ENCODE measurements at regions not wholly inside any gene's neighbourhood (a gene's known extent, or its start where the extent isn't known, plus 50 kb on each side); places are given as distances from the start of the nearest gene placed in this dataset.

GRCh38 chrX:20988804-20989203 lies 385.4 kb upstream of the CNKSR2 start:
- no peak for DNase-seq (ENCODE audit: low spot score in 2 of 2)
- Histone ChIP-seq H3K27me3 (no peaks in the 10 kb centered on the region), H3K4me3 (no peak overlapping the region), H3K9me3 (no peaks in the 10 kb centered on the region), H3K4me1 (no peaks in the 10 kb centered on the region), H3K27ac (no peak overlapping the region), H3K36me3 (no peaks in the 10 kb centered on the region)
- TF ChIP-seq, protein P1, sequence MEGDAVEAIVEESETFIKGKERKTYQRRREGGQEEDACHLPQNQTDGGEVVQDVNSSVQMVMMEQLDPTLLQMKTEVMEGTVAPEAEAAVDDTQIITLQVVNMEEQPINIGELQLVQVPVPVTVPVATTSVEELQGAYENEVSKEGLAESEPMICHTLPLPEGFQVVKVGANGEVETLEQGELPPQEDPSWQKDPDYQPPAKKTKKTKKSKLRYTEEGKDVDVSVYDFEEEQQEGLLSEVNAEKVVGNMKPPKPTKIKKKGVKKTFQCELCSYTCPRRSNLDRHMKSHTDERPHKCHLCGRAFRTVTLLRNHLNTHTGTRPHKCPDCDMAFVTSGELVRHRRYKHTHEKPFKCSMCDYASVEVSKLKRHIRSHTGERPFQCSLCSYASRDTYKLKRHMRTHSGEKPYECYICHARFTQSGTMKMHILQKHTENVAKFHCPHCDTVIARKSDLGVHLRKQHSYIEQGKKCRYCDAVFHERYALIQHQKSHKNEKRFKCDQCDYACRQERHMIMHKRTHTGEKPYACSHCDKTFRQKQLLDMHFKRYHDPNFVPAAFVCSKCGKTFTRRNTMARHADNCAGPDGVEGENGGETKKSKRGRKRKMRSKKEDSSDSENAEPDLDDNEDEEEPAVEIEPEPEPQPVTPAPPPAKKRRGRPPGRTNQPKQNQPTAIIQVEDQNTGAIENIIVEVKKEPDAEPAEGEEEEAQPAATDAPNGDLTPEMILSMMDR (IDR thresholded peaks at IDR 0.05), result no peak
- intact Hi-C loops (cut with DNase I), result no loop called here

GRCh38 chrX:20988118-20988517 lies 386.1 kb upstream of the CNKSR2 start:
- no peaks in the 10 kb centered on the region for H3K9me3 ChIP-seq
- no peak overlapping the region for H3K27ac ChIP-seq
- H3K27me3 ChIP-seq, result no peaks in the 10 kb centered on the region
- TF ChIP-seq, protein P1 (IDR thresholded peaks at IDR 0.05), result no peak
- intact Hi-C loops (cut with DNase I), result no loop called here
- DNase-seq (ENCODE audit: low spot score in 2 of 2), result no peak
- no peak overlapping the region for H3K4me3 ChIP-seq
- no peaks in the 10 kb centered on the region for H3K36me3 ChIP-seq
- H3K4me1 ChIP-seq, result no peaks in the 10 kb centered on the region

- H3K36me3 ChIP-seq, result no peaks in the 10 kb centered on the region
- no peaks in the 10 kb centered on the region for H3K27me3 ChIP-seq
- TF ChIP-seq, protein P1 (IDR thresholded peaks at IDR 0.05), result no peak
- DNase-seq (ENCODE audit: low spot score in 2 of 2), result no peak
- no peaks in the 10 kb centered on the region for H3K4me1 ChIP-seq
- no peak overlapping the region for H3K4me3 ChIP-seq
- intact Hi-C loops (cut with DNase I), result no loop called here
- H3K27ac ChIP-seq, result no peak overlapping the region
- no peaks in the 10 kb centered on the region for H3K9me3 ChIP-seq
Observed at GRCh38 chrX:20980426-20980825, 393.8 kb upstream of the CNKSR2 start.

- DNase-seq (ENCODE audit: low spot score in 2 of 2), result no peak
- H3K27ac ChIP-seq, result no peak overlapping the region
- H3K36me3 ChIP-seq, result no peaks in the 10 kb centered on the region
- intact Hi-C loops (cut with DNase I), result no loop called here
- H3K4me3 ChIP-seq, result no peak overlapping the region
- no peaks in the 10 kb centered on the region for H3K27me3 ChIP-seq
- TF ChIP-seq, protein P1 (IDR thresholded peaks at IDR 0.05), result no peak
- no peaks in the 10 kb centered on the region for H3K4me1 ChIP-seq
- no peaks in the 10 kb centered on the region for H3K9me3 ChIP-seq
Observed at GRCh38 chrX:20974326-20974725, 399.9 kb upstream of the CNKSR2 start.

- TF ChIP-seq, protein P1 (IDR thresholded peaks at IDR 0.05), result no peak
- Histone ChIP-seq H3K4me1 (no peaks in the 10 kb centered on the region), H3K27ac (no peak overlapping the region), H3K4me3 (no peak overlapping the region), H3K27me3 (no peaks in the 10 kb centered on the region), H3K36me3 (no peaks in the 10 kb centered on the region), H3K9me3 (no peaks in the 10 kb centered on the region)
- intact Hi-C loops (cut with DNase I), result no loop called here
- DNase-seq (ENCODE audit: low spot score in 2 of 2), result no peak
Observed at GRCh38 chrX:20973038-20973437, 401.2 kb upstream of the CNKSR2 start.

DNA sequence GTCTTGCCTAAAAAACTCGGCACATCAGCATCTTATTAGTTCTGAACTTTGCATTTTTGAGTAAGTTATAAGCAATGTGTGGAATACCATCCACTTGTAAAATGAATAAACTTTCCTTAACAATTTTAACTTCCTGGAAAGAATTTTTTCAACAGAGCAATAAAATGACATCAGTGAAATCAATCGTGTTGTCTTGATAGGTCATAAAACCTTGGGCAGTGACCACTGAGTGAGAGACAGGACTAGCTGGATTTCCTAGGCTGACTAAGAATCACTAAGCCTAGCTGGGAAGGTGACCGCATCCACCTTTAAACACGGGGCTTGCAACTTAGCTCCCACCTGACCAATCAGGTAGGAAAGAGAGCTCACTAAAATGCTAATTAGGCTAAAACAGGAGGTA lies 403.0 kb upstream of the CNKSR2 start:
- H3K27ac ChIP-seq, result no peak overlapping the region
- TF ChIP-seq, protein P1 (IDR thresholded peaks at IDR 0.05), result no peak
- intact Hi-C loops (cut with DNase I), result no loop called here
- no peaks in the 10 kb centered on the region for H3K27me3 ChIP-seq
- H3K4me3 ChIP-seq, result no peak overlapping the region
- no peaks in the 10 kb centered on the region for H3K4me1 ChIP-seq
- no peaks in the 10 kb centered on the region for H3K36me3 ChIP-seq
- no peaks in the 10 kb centered on the region for H3K9me3 ChIP-seq
- no peak for DNase-seq (ENCODE audit: low spot score in 2 of 2)
